H1 (cell line): ENCODE measurements at regions not wholly inside any gene's neighbourhood (a gene's known extent, or its start where the extent isn't known, plus 50 kb on each side); places are given as distances from the start of the nearest gene placed in this dataset.

ENCODE experiments used
- BACH1 ChIP-seq: IDR thresholded peaks from 2 replicates; pipeline ENCODE4 v1.6.1; 2012; ENCODE audit warnings: low read length, improper control_type of control experiment
- TF ChIP-seq, protein P1 (sequence below): fragments of 300-600 bp; sonication (generic); IDR thresholded peaks from 2 replicates; pipeline ENCODE4 v1.7.1; 2012; ENCODE audit warnings: low read length, moderate library complexity, mild to moderate bottlenecking, inconsistent platforms; ENCODE audit not compliant: insufficient replicate concordance

DNA sequence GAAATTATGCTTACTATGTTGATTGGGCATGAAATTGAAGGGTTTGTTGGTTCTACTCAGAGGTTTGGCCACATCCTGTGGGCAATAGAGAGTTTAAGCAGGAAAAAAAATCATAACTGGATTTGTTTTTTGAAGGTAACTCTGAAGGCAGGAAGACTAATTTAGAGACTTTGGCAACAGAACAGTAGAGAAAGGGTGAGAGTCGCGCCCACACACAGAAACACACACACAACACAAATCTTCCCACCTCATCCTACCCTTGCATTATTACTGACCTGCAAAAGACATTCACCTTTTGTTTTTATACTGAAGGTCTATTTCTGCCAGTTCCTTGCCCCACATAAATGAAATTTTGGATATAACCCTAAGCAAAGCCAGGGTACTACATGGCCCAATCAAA is 270.6 kb downstream of the TBL1XR1 start (continued):
- TF ChIP-seq, protein P1, sequence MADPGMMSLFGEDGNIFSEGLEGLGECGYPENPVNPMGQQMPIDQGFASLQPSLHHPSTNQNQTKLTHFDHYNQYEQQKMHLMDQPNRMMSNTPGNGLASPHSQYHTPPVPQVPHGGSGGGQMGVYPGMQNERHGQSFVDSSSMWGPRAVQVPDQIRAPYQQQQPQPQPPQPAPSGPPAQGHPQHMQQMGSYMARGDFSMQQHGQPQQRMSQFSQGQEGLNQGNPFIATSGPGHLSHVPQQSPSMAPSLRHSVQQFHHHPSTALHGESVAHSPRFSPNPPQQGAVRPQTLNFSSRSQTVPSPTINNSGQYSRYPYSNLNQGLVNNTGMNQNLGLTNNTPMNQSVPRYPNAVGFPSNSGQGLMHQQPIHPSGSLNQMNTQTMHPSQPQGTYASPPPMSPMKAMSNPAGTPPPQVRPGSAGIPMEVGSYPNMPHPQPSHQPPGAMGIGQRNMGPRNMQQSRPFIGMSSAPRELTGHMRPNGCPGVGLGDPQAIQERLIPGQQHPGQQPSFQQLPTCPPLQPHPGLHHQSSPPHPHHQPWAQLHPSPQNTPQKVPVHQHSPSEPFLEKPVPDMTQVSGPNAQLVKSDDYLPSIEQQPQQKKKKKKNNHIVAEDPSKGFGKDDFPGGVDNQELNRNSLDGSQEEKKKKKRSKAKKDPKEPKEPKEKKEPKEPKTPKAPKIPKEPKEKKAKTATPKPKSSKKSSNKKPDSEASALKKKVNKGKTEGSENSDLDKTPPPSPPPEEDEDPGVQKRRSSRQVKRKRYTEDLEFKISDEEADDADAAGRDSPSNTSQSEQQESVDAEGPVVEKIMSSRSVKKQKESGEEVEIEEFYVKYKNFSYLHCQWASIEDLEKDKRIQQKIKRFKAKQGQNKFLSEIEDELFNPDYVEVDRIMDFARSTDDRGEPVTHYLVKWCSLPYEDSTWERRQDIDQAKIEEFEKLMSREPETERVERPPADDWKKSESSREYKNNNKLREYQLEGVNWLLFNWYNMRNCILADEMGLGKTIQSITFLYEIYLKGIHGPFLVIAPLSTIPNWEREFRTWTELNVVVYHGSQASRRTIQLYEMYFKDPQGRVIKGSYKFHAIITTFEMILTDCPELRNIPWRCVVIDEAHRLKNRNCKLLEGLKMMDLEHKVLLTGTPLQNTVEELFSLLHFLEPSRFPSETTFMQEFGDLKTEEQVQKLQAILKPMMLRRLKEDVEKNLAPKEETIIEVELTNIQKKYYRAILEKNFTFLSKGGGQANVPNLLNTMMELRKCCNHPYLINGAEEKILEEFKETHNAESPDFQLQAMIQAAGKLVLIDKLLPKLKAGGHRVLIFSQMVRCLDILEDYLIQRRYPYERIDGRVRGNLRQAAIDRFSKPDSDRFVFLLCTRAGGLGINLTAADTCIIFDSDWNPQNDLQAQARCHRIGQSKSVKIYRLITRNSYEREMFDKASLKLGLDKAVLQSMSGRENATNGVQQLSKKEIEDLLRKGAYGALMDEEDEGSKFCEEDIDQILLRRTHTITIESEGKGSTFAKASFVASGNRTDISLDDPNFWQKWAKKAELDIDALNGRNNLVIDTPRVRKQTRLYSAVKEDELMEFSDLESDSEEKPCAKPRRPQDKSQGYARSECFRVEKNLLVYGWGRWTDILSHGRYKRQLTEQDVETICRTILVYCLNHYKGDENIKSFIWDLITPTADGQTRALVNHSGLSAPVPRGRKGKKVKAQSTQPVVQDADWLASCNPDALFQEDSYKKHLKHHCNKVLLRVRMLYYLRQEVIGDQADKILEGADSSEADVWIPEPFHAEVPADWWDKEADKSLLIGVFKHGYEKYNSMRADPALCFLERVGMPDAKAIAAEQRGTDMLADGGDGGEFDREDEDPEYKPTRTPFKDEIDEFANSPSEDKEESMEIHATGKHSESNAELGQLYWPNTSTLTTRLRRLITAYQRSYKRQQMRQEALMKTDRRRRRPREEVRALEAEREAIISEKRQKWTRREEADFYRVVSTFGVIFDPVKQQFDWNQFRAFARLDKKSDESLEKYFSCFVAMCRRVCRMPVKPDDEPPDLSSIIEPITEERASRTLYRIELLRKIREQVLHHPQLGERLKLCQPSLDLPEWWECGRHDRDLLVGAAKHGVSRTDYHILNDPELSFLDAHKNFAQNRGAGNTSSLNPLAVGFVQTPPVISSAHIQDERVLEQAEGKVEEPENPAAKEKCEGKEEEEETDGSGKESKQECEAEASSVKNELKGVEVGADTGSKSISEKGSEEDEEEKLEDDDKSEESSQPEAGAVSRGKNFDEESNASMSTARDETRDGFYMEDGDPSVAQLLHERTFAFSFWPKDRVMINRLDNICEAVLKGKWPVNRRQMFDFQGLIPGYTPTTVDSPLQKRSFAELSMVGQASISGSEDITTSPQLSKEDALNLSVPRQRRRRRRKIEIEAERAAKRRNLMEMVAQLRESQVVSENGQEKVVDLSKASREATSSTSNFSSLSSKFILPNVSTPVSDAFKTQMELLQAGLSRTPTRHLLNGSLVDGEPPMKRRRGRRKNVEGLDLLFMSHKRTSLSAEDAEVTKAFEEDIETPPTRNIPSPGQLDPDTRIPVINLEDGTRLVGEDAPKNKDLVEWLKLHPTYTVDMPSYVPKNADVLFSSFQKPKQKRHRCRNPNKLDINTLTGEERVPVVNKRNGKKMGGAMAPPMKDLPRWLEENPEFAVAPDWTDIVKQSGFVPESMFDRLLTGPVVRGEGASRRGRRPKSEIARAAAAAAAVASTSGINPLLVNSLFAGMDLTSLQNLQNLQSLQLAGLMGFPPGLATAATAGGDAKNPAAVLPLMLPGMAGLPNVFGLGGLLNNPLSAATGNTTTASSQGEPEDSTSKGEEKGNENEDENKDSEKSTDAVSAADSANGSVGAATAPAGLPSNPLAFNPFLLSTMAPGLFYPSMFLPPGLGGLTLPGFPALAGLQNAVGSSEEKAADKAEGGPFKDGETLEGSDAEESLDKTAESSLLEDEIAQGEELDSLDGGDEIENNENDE = no peak
- no peak for TF ChIP-seq BACH1
